ENCODE measurements at regions not wholly inside any gene's neighbourhood (a gene's known extent, or its start where the extent isn't known, plus 50 kb on each side); places are given as distances from the start of the nearest gene placed in this dataset.

GRCh38 chr6:45808042-45808645, 207.5 kb downstream of the CLIC5 start:
- Histone ChIP-seq H3K9ac (ENCODE audit: control insufficient read depth, extremely low read depth, insufficient read depth, low read length) (no peak overlapping the region), H2AFZ (ENCODE audit: control insufficient read depth, low read length) (no peak overlapping the region), H3K36me3 (ENCODE audit: control insufficient read depth in 2 of 2, extremely low read depth in 1 of 2, insufficient read depth in 2 of 2, low read length in 2 of 2) (no peaks in the 10 kb centered on the region), H3K4me1 (ENCODE audit: control insufficient read depth, extremely low read depth, insufficient read depth, low read length) (no peaks in the 10 kb centered on the region), H3K9me3 (ENCODE audit: control insufficient read depth, low read depth, low read length) (no peaks in the 10 kb centered on the region), H3K79me2 (ENCODE audit: control insufficient read depth, insufficient read depth, low read length) (no peaks in the 10 kb centered on the region), H3K9me1 (ENCODE audit: control insufficient read depth, extremely low read depth, insufficient read depth, low read length) (no peaks in the 10 kb centered on the region), H3K4me3 (ENCODE audit: control insufficient read depth in 2 of 3, extremely low read depth in 1 of 3, insufficient read depth in 2 of 3, low read depth in 1 of 3, low read length in 3 of 3) (no peak overlapping the region), H3K27me3 (ENCODE audit: control insufficient read depth, extremely low read depth, insufficient read depth, low read length) (peaks cover 3% of the 10 kb centered on the region), H4K20me1 (ENCODE audit: control insufficient read depth, extremely low read depth, insufficient read depth, low read length) (no peaks in the 10 kb centered on the region), H3K4me2 (ENCODE audit: control insufficient read depth, extremely low read depth, insufficient read depth, low read depth, low read length) (no peak overlapping the region), H3K27ac (ENCODE audit: control insufficient read depth, insufficient read depth, low read length) (no peak overlapping the region)
- no peak for TF ChIP-seq EZH2 (IDR thresholded peaks at IDR 0.05; ENCODE audit: low read length)
- no peak for TF ChIP-seq CTCF (optimal IDR thresholded peaks at IDR 0.05 in 1 of 3, IDR thresholded peaks at IDR 0.05 in 1 of 3, conservative IDR thresholded peaks at IDR 0.05 in 1 of 3; ENCODE audit: extremely low read depth in 1 of 3, insufficient read depth in 2 of 3, low read length in 3 of 3)
- no peak for DNase-seq (ENCODE audit: low read depth, low spot score)
- dilution Hi-C loops (cut with MboI; ENCODE audit: extremely low pct_ligation_motif_present, low sequenced_read_pairs): no loop called here
- FAIRE-seq: no peak

- no peak overlapping the region for H2AFZ ChIP-seq (ENCODE audit: control insufficient read depth, low read length)
- H3K79me2 ChIP-seq (ENCODE audit: control insufficient read depth, insufficient read depth, low read length): no peaks in the 10 kb centered on the region
- no peak for FAIRE-seq
- H3K27me3 ChIP-seq (ENCODE audit: control insufficient read depth, extremely low read depth, insufficient read depth, low read length): peaks cover 3% of the 10 kb centered on the region
- TF ChIP-seq CTCF (optimal IDR thresholded peaks at IDR 0.05 in 1 of 3, IDR thresholded peaks at IDR 0.05 in 1 of 3, conservative IDR thresholded peaks at IDR 0.05 in 1 of 3; ENCODE audit: extremely low read depth in 1 of 3, insufficient read depth in 2 of 3, low read length in 3 of 3) (no peak), EZH2 (IDR thresholded peaks at IDR 0.05; ENCODE audit: low read length) (no peak)
- H3K4me1 ChIP-seq (ENCODE audit: control insufficient read depth, extremely low read depth, insufficient read depth, low read length): no peaks in the 10 kb centered on the region
- no peaks in the 10 kb centered on the region for H3K36me3 ChIP-seq (ENCODE audit: control insufficient read depth in 2 of 2, extremely low read depth in 1 of 2, insufficient read depth in 2 of 2, low read length in 2 of 2)
- no peak overlapping the region for H3K4me2 ChIP-seq (ENCODE audit: control insufficient read depth, extremely low read depth, insufficient read depth, low read depth, low read length)
- H4K20me1 ChIP-seq (ENCODE audit: control insufficient read depth, extremely low read depth, insufficient read depth, low read length): no peaks in the 10 kb centered on the region
- no peaks in the 10 kb centered on the region for H3K9me3 ChIP-seq (ENCODE audit: control insufficient read depth, low read depth, low read length)
- no peak overlapping the region for H3K27ac ChIP-seq (ENCODE audit: control insufficient read depth, insufficient read depth, low read length)
- no peaks in the 10 kb centered on the region for H3K9me1 ChIP-seq (ENCODE audit: control insufficient read depth, extremely low read depth, insufficient read depth, low read length)
- no peak for DNase-seq (ENCODE audit: low read depth, low spot score)
- dilution Hi-C loops (cut with MboI; ENCODE audit: extremely low pct_ligation_motif_present, low sequenced_read_pairs): no loop called here
- H3K9ac ChIP-seq (ENCODE audit: control insufficient read depth, extremely low read depth, insufficient read depth, low read length): no peak overlapping the region
- no peak overlapping the region for H3K4me3 ChIP-seq (ENCODE audit: control insufficient read depth in 2 of 3, extremely low read depth in 1 of 3, insufficient read depth in 2 of 3, low read depth in 1 of 3, low read length in 3 of 3)
Measured at GRCh38 chr6:45807311-45808041, 208.2 kb downstream of the CLIC5 start.
